Endothelial cell (in vitro differentiated cells): ENCODE measurements at regions not wholly inside any gene's neighbourhood (a gene's known extent, or its start where the extent isn't known, plus 50 kb on each side); places are given as distances from the start of the nearest gene placed in this dataset.

Experiments used
- DNase-seq: peaks from one replicate; pipeline ENCODE4 v3.0.0; 2021; ENCODE audit warnings: low spot score
- H3K27ac Mint-ChIP-seq: one replicate; pipeline ENCODE4 v1.8.0; 2021; ENCODE audit warnings: mixed read lengths, inconsistent platforms; ENCODE audit not compliant: unreplicated experiment
- H3K27me3 Mint-ChIP-seq: one replicate; pipeline ENCODE4 v1.8.0; 2021; ENCODE audit warnings: mild to moderate bottlenecking, moderate library complexity, mixed read lengths, inconsistent platforms; ENCODE audit not compliant: unreplicated experiment
- H3K36me3 Mint-ChIP-seq: one replicate; pipeline ENCODE4 v1.8.0; 2021; ENCODE audit warnings: mild to moderate bottlenecking, low read depth, mixed read lengths, inconsistent platforms; ENCODE audit not compliant: unreplicated experiment
- H3K4me1 Mint-ChIP-seq: one replicate; pipeline ENCODE4 v1.8.0; 2021; ENCODE audit warnings: mild to moderate bottlenecking, mixed read lengths, inconsistent platforms; ENCODE audit not compliant: unreplicated experiment
- H3K4me3 Mint-ChIP-seq: one replicate; pipeline ENCODE4 v1.8.0; 2021; ENCODE audit warnings: mild to moderate bottlenecking, mixed read lengths, inconsistent platforms; ENCODE audit not compliant: unreplicated experiment
- H3K9me3 Mint-ChIP-seq: one replicate; pipeline ENCODE4 v1.8.0; 2021; ENCODE audit warnings: mixed read lengths, inconsistent platforms; ENCODE audit not compliant: unreplicated experiment
- TF ChIP-seq, protein P1 (sequence below): fragments of 200-600 bp; sonication (generic); IDR thresholded peaks from one replicate; pipeline ENCODE4 v1.5.0; 2021; ENCODE audit warnings: antibody characterized with exemption; ENCODE audit not compliant: unreplicated experiment

- DNase-seq, result no peak
- no peaks in the 10 kb centered on the region for H3K9me3 Mint-ChIP-seq
- H3K4me3 Mint-ChIP-seq, result peak overlapping the region; percentile 27
- H3K36me3 Mint-ChIP-seq, result peaks cover 3% of the 10 kb centered on the region
- TF ChIP-seq, protein P1, sequence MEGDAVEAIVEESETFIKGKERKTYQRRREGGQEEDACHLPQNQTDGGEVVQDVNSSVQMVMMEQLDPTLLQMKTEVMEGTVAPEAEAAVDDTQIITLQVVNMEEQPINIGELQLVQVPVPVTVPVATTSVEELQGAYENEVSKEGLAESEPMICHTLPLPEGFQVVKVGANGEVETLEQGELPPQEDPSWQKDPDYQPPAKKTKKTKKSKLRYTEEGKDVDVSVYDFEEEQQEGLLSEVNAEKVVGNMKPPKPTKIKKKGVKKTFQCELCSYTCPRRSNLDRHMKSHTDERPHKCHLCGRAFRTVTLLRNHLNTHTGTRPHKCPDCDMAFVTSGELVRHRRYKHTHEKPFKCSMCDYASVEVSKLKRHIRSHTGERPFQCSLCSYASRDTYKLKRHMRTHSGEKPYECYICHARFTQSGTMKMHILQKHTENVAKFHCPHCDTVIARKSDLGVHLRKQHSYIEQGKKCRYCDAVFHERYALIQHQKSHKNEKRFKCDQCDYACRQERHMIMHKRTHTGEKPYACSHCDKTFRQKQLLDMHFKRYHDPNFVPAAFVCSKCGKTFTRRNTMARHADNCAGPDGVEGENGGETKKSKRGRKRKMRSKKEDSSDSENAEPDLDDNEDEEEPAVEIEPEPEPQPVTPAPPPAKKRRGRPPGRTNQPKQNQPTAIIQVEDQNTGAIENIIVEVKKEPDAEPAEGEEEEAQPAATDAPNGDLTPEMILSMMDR, result no peak
- peaks cover 73% of the 10 kb centered on the region for H3K4me1 Mint-ChIP-seq
- H3K27me3 Mint-ChIP-seq, result peaks cover 25% of the 10 kb centered on the region
- H3K27ac Mint-ChIP-seq, result peak overlapping the region; percentile 89
Observed at GRCh38 chr9:113659039-113659438, 195.5 kb downstream of the RGS3 start.

DNA sequence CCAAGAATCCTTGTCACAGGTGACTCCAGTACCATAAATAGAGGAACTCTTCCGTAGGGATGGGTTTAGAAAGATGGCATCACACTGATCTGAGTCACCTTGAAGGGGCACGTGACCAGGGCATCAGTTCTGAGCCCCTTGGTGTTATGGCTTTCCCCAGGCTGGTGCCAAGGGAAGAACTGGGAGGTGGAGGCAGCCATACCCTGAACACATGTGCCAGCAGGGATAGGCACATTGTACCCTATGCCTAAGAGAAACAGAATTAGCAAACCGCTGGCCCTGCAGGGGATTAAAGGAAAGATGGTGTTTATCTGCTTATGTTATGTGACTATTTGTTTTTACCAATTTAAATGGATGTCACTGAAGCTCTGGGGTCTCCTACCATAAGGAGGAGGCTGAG lies 196.2 kb downstream of the RGS3 start:
- TF ChIP-seq, protein P1, result no peak
- peak overlapping the region; percentile 61 for H3K4me3 Mint-ChIP-seq
- H3K27me3 Mint-ChIP-seq, result peaks cover 22% of the 10 kb centered on the region
- H3K9me3 Mint-ChIP-seq, result no peaks in the 10 kb centered on the region
- peaks cover 68% of the 10 kb centered on the region for H3K4me1 Mint-ChIP-seq
- no peak for DNase-seq
- peaks cover 3% of the 10 kb centered on the region for H3K36me3 Mint-ChIP-seq
- peak overlapping the region; percentile 73 for H3K27ac Mint-ChIP-seq

DNA sequence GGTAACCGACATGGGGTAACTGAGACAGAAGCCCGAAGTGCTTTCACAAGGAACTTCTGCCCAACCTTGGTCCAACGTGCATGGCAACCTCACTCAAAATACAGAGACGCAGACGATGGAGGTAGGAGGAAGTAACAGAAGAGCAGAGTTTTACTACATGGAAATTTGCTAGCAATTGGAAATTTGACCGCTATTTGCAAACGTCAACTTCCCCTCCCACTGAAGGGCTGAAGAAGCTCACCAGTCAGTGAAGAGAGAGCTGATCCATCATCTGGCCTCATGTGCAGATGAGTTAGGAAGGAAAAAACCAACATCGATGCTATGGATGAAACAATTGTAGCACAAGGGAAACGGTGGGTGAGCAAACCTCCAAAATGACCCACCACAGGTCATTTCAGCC lies 196.7 kb downstream of the RGS3 start:
- Mint-ChIP-seq H3K27me3 (peaks cover 19% of the 10 kb centered on the region), H3K4me1 (peaks cover 65% of the 10 kb centered on the region), H3K27ac (no peak overlapping the region), H3K9me3 (no peaks in the 10 kb centered on the region), H3K4me3 (no peak overlapping the region), H3K36me3 (peaks cover 3% of the 10 kb centered on the region)
- TF ChIP-seq, protein P1, result no peak
- no peak for DNase-seq

GRCh38 chr9:113661074-113661473 lies 197.5 kb downstream of the RGS3 start:
- Mint-ChIP-seq H3K4me3 (no peak overlapping the region), H3K4me1 (peaks cover 56% of the 10 kb centered on the region), H3K9me3 (no peaks in the 10 kb centered on the region), H3K27ac (no peak overlapping the region), H3K36me3 (no peaks in the 10 kb centered on the region), H3K27me3 (peaks cover 14% of the 10 kb centered on the region)
- DNase-seq, result no peak
- TF ChIP-seq, protein P1, result no peak

DNA sequence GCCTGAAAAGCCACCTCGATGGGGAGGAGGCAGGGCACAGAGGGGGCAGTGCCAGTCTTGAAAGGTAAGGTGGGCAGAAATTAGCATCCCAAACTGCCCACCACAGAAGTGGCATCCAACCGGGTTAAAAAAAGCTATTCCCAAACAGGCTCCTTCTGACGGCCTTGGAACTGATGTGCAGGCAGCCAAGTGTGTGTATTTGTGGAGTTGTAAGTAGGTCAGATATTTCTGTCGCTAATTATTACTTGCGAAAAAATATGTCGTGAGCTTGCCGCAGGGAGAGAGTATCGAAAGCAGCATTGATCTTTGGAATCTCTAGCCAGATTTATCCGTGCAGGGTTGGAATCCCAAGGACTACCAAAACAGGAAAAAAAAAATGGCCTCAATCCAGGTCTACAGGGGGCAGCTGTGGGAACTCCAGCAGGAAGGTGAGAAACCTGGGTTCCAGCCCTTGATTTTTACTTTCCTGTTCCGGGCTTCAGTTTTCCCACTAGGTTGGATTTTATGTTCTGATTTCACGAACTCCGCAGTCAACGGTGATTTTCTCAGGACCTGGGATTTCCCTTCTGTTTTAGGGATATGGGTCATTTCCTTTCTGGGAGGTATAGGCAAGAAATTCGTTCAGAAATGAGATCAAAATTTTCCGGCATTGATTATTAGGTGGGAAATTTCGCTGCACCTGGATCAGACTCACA lies 200.8 kb downstream of the RGS3 start:
- H3K4me1 Mint-ChIP-seq, result peaks cover 29% of the 10 kb centered on the region
- H3K27me3 Mint-ChIP-seq, result peaks cover 3% of the 10 kb centered on the region
- no peaks in the 10 kb centered on the region for H3K36me3 Mint-ChIP-seq
- H3K4me3 Mint-ChIP-seq, result no peak overlapping the region
- no peaks in the 10 kb centered on the region for H3K9me3 Mint-ChIP-seq
- TF ChIP-seq, protein P1, result no peak
- no peak overlapping the region for H3K27ac Mint-ChIP-seq
- DNase-seq, result no peak
